KMS-11 (cell line): ENCODE measurements at regions not wholly inside any gene's neighbourhood (a gene's known extent, or its start where the extent isn't known, plus 50 kb on each side); places are given as distances from the start of the nearest gene placed in this dataset.

Source experiments
- H2AFZ ChIP-seq: fragments of 200-600 bp; sonication (generic); 2 replicates; pipeline ENCODE4 v1.6.1; 2016; ENCODE audit warnings: antibody characterized with exemption, mixed run types, low read depth
- H3K27ac ChIP-seq: fragments of 200-600 bp; sonication (generic); 2 replicates; pipeline ENCODE4 v1.6.1; 2016; ENCODE audit warnings: mild to moderate bottlenecking, mixed run types
- H3K27me3 ChIP-seq: fragments of 200-600 bp; sonication (generic); 2 replicates; pipeline ENCODE4 v1.6.1; 2017; ENCODE audit warnings: mild to moderate bottlenecking, low read depth, mixed run types, moderate library complexity; ENCODE audit not compliant: insufficient read depth
- H3K36me3 ChIP-seq: fragments of 200-600 bp; sonication (generic); 2 replicates; pipeline ENCODE4 v1.6.1; 2017; ENCODE audit warnings: mild to moderate bottlenecking, mixed run types; ENCODE audit not compliant: insufficient read depth
- H3K4me1 ChIP-seq: fragments of 200-600 bp; sonication (generic); 2 replicates; pipeline ENCODE4 v1.6.1; 2016; ENCODE audit warnings: mild to moderate bottlenecking, low read depth, mixed run types; ENCODE audit not compliant: poor library complexity, severe bottlenecking
- H3K4me2 ChIP-seq: fragments of 200-600 bp; sonication (generic); 2 replicates; pipeline ENCODE4 v1.7.0; 2016; ENCODE audit warnings: mild to moderate bottlenecking, mixed run types
- H3K4me3 ChIP-seq: fragments of 200-600 bp; sonication (generic); IDR thresholded peaks from 2 replicates; pipeline ENCODE4 v1.6.1; 2017; ENCODE audit warnings: low read depth, low read length, mixed read lengths; ENCODE audit not compliant: insufficient read depth
- H3K79me2 ChIP-seq: fragments of 200-600 bp; sonication (generic); 2 replicates; pipeline ENCODE4 v1.6.1; 2016; ENCODE audit warnings: low read depth, mixed run types; ENCODE audit not compliant: insufficient read depth
- H3K9ac ChIP-seq: fragments of 200-600 bp; sonication (generic); 2 replicates; pipeline ENCODE4 v1.6.1; 2016; ENCODE audit warnings: mild to moderate bottlenecking, mixed run types
- H4K20me1 ChIP-seq: fragments of 200-600 bp; sonication (generic); 2 replicates; pipeline ENCODE4 v1.6.1; 2016; ENCODE audit warnings: mild to moderate bottlenecking, mixed run types; ENCODE audit not compliant: insufficient read depth
- TF ChIP-seq, protein P1 (sequence below): fragments of 200-600 bp; sonication (generic); conservative IDR thresholded peaks from 2 replicates; pipeline ENCODE4 v1.6.1; 2017; ENCODE audit warnings: low read depth, mild to moderate bottlenecking, antibody characterized with exemption, low read length, moderate library complexity, mixed read lengths

DNA sequence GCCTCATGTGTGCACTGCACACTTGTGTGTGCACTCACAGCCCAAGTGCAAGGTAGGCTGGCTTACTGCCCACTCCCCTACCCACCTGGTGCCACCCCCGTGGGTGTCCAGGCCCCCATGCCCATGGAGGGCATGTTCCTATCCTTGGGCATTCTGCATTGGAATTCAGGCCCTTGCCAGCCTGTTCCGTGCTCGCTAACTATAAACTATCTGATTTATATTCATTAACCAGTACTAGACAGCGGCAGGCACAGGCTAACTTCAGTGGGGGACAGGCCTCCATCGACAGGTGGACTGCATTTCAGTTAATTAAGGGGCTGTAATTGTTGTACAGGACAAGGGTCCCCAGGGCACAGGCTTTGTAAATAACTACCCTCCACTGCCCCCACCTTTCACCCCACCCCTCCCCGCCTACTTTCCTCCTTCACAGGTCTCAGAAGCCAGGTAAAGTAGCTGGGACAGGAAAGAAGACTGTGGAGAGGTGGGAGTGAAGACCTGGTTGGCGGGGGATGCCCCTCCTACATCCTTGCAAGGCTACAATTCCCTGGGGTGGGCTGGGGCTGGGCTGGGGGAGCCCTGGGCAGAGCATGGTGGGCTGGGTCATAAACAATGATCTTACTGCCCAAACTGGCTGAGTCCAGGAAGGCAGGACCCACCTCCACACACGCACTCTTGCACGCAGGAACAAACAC is 119.0 kb upstream of the LHX1 start:
- no peaks in the 10 kb centered on the region for H3K79me2 ChIP-seq
- no peaks in the 10 kb centered on the region for H3K4me1 ChIP-seq
- no peak overlapping the region for H3K4me3 ChIP-seq
- no peak overlapping the region for H3K9ac ChIP-seq
- no peak overlapping the region for H3K4me2 ChIP-seq
- H2AFZ ChIP-seq, result no peak overlapping the region
- TF ChIP-seq, protein P1, sequence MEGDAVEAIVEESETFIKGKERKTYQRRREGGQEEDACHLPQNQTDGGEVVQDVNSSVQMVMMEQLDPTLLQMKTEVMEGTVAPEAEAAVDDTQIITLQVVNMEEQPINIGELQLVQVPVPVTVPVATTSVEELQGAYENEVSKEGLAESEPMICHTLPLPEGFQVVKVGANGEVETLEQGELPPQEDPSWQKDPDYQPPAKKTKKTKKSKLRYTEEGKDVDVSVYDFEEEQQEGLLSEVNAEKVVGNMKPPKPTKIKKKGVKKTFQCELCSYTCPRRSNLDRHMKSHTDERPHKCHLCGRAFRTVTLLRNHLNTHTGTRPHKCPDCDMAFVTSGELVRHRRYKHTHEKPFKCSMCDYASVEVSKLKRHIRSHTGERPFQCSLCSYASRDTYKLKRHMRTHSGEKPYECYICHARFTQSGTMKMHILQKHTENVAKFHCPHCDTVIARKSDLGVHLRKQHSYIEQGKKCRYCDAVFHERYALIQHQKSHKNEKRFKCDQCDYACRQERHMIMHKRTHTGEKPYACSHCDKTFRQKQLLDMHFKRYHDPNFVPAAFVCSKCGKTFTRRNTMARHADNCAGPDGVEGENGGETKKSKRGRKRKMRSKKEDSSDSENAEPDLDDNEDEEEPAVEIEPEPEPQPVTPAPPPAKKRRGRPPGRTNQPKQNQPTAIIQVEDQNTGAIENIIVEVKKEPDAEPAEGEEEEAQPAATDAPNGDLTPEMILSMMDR, result no peak
- H3K36me3 ChIP-seq, result no peaks in the 10 kb centered on the region
- H3K27me3 ChIP-seq, result peaks cover 5% of the 10 kb centered on the region; the same call in 1 of the 2 replicates
- H4K20me1 ChIP-seq, result no peaks in the 10 kb centered on the region
- H3K27ac ChIP-seq, result no peak overlapping the region

DNA sequence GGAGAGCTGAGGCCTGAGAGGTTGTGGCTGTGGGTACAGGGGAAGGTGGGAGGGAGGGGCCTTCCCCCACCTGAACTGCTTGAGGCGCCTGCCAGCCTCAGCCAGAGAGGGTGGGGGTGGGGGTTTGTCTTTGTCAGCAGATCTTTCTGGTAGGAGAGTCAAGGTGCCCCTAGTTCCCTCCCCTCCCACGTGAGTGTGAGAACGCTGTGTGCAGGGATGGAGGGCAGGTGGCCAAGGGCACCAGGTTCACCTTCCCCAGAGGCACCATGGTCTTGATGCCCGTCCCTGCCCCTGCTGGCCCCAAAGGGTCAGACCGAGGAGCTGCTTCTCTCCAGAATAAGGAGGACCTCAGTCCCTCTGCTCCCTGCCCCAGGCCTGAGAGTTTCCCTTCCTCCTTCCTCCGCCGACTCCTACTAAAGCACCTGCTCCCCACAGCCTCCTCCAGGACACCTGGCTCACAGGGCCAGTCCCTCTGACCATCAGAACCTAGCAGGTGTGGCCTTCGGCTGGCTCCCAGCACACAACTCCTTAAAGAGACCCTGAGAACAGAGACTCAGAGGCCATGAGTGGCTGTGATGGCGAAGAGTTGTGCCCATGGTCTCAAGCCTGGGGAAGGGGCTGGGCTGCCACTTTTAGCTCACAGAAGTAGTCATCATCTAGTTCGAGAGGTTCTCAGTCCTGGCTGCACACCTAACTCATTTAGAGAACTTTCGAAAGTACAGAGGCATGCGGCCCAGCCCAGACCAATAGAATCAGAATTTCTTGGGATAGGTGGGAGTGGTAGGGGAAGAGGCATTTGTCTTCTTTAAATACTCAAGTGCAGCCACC is 113.2 kb upstream of the LHX1 start:
- Histone ChIP-seq H3K4me3 (no peak overlapping the region), H3K27ac (no peak overlapping the region), H3K4me2 (no peak overlapping the region), H4K20me1 (no peaks in the 10 kb centered on the region), H3K4me1 (no peaks in the 10 kb centered on the region), H3K27me3 (no peaks in the 10 kb centered on the region), H3K36me3 (no peaks in the 10 kb centered on the region), H3K9ac (no peak overlapping the region), H3K79me2 (no peaks in the 10 kb centered on the region), H2AFZ (no peak overlapping the region)
- TF ChIP-seq, protein P1, result no peak

DNA sequence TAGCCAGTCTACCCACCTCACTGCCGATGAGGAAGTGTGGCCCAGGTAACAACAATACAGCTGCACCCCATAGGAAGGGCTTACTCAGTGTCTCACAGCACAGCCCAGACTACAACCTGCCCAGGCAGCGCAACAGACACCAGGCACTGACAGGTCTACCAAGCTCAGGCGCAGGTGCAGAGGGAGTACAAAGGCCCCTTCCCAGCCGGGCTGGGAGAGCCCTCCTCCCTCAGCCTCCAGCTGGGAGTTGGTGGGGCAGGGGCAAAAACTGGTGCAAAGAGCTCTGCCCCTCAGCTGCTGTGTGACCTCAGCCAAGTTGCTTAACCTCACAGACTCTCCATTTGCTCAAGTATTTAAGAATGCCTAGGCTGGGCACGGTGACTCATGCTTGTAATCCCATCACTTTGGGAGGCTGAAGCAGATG is 112.6 kb upstream of the LHX1 start:
- Histone ChIP-seq H3K4me2 (no peak overlapping the region), H3K4me3 (no peak overlapping the region), H3K27ac (no peak overlapping the region), H2AFZ (no peak overlapping the region), H3K79me2 (no peaks in the 10 kb centered on the region), H3K36me3 (no peaks in the 10 kb centered on the region), H3K9ac (no peak overlapping the region), H3K27me3 (no peaks in the 10 kb centered on the region), H4K20me1 (no peaks in the 10 kb centered on the region), H3K4me1 (no peaks in the 10 kb centered on the region)
- TF ChIP-seq, protein P1, result no peak

DNA sequence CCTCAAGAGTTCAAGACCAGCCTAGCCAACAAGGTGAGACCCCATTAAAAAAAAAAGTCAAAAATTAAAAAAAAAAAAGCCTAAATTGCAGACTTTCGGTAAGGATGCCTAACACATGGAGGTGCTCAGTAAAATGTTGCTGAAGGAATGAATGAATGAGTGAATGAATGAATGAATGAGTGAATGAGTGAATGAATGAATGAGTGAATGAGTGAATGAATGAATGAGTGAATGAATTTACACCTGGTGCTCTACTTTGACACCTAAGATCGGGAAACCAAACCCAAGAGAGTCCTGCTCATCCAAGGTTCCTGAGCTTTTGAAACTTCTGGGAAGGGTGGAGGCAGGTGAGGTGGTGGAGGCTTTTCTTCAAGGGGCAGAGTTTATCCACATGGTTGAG is 112.2 kb upstream of the LHX1 start:
- TF ChIP-seq, protein P1, result no peak
- Histone ChIP-seq H3K4me1 (no peaks in the 10 kb centered on the region), H2AFZ (no peak overlapping the region), H3K27ac (no peak overlapping the region), H3K36me3 (no peaks in the 10 kb centered on the region), H3K9ac (no peak overlapping the region), H3K27me3 (no peaks in the 10 kb centered on the region), H3K4me2 (no peak overlapping the region), H3K4me3 (no peak overlapping the region), H3K79me2 (no peaks in the 10 kb centered on the region), H4K20me1 (no peaks in the 10 kb centered on the region)
